Upper lobe of right lung (tissue), 1 donor: ENCODE measurements at regions not wholly inside any gene's neighbourhood (a gene's known extent, or its start where the extent isn't known, plus 50 kb on each side); places are given as distances from the start of the nearest gene placed in this dataset.
A peak's percentile ranks its signal among the peaks of the same experiment; 100 is the strongest.

Experiments used
- ATAC-seq: fragments of 200-7000 bp; cut with Tn5 transposase; one replicate; pipeline ENCODE4 v1.9.1; 2020; ENCODE audit warnings: mild to moderate bottlenecking, moderate library complexity
- DNase-seq: peaks from one replicate; pipeline ENCODE4 v3.0.0-alpha.2; 2020
- H3K27ac ChIP-seq: fragments of 200-600 bp; one replicate; pipeline ENCODE4 v1.8.0; 2022
- H3K27me3 ChIP-seq: fragments of 200-600 bp; one replicate; pipeline ENCODE4 v1.8.0; 2022; ENCODE audit warnings: mild to moderate bottlenecking
- H3K36me3 ChIP-seq: fragments of 200-600 bp; one replicate; pipeline ENCODE4 v1.8.0; 2022
- H3K4me1 ChIP-seq: fragments of 200-600 bp; one replicate; pipeline ENCODE4 v1.8.0; 2022
- H3K4me3 ChIP-seq: fragments of 200-600 bp; one replicate; pipeline ENCODE4 v1.8.0; 2022; ENCODE audit warnings: mild to moderate bottlenecking
- H3K9me3 ChIP-seq: fragments of 200-600 bp; one replicate; pipeline ENCODE4 v1.8.0; 2022
- CTCF ChIP-seq: fragments of 200-600 bp; IDR thresholded peaks from one replicate; pipeline ENCODE4 v1.8.0; 2022; ENCODE audit warnings: antibody characterized with exemption
- intact Hi-C: fragments of 100-400 bp; cut with DNase I; formaldehyde crosslinking; loops from one replicate; pipeline ENCODE4 v1.11.0; 2022
- donor health status: DM: no; HTN: yes; CAD: no; lungs with severe emphysema.

GRCh38 chr3:35498506-35499210 is 140.7 kb upstream of the ARPP21 start:
- ATAC-seq (no peak), DNase-seq (no peak)
- H3K4me3 ChIP-seq, result no peak overlapping the region

GRCh38 chr3:35500641-35501350 is 138.5 kb upstream of the ARPP21 start:
- Histone ChIP-seq H3K9me3 (no peaks in the 10 kb centered on the region), H3K4me1 (no peaks in the 10 kb centered on the region), H3K4me3 (no peak overlapping the region), H3K27me3 (no peaks in the 10 kb centered on the region), H3K27ac (no peak overlapping the region), H3K36me3 (no peaks in the 10 kb centered on the region)
- no peak for ATAC-seq
- no peak for DNase-seq
- TF ChIP-seq CTCF, result no peak
- intact Hi-C loops, result no loop called here

More at GRCh38 chr3:35498506-35499210, 140.7 kb upstream of the ARPP21 start:
- H3K27ac ChIP-seq, result no peak overlapping the region
- H3K4me1 ChIP-seq, result no peaks in the 10 kb centered on the region
- no peak for TF ChIP-seq CTCF
- intact Hi-C loops, result no loop called here
- H3K9me3 ChIP-seq, result no peaks in the 10 kb centered on the region
- no peaks in the 10 kb centered on the region for H3K27me3 ChIP-seq
- H3K36me3 ChIP-seq, result no peaks in the 10 kb centered on the region

GRCh38 chr3:35502699-35503098 is 136.6 kb upstream of the ARPP21 start:
- ATAC-seq (no peak), DNase-seq (no peak)
- no peak overlapping the region for H3K4me3 ChIP-seq
- intact Hi-C loops, result no loop called here
- no peak for TF ChIP-seq CTCF
- no peak overlapping the region for H3K27ac ChIP-seq
- no peaks in the 10 kb centered on the region for H3K27me3 ChIP-seq
- H3K36me3 ChIP-seq, result no peaks in the 10 kb centered on the region
- H3K4me1 ChIP-seq, result no peaks in the 10 kb centered on the region
- H3K9me3 ChIP-seq, result no peaks in the 10 kb centered on the region

GRCh38 chr3:35505181-35505580 is 134.1 kb upstream of the ARPP21 start:
- Histone ChIP-seq H3K9me3 (no peaks in the 10 kb centered on the region), H3K36me3 (no peaks in the 10 kb centered on the region), H3K27ac (no peak overlapping the region), H3K4me1 (no peaks in the 10 kb centered on the region), H3K4me3 (no peak overlapping the region), H3K27me3 (no peaks in the 10 kb centered on the region)
- DNase-seq (peak; percentile 38), ATAC-seq (no peak)
- intact Hi-C loops, result no loop called here
- no peak for TF ChIP-seq CTCF

GRCh38 chr3:35505772-35506171 is 133.6 kb upstream of the ARPP21 start:
- Histone ChIP-seq H3K9me3 (no peaks in the 10 kb centered on the region), H3K27me3 (no peaks in the 10 kb centered on the region), H3K4me3 (no peak overlapping the region), H3K27ac (no peak overlapping the region), H3K36me3 (no peaks in the 10 kb centered on the region), H3K4me1 (no peaks in the 10 kb centered on the region)
- TF ChIP-seq CTCF, result no peak
- intact Hi-C loops, result no loop called here
- DNase-seq (no peak), ATAC-seq (no peak)
